SU-DHL-6 (cell line): ENCODE measurements at regions not wholly inside any gene's neighbourhood (a gene's known extent, or its start where the extent isn't known, plus 50 kb on each side); places are given as distances from the start of the nearest gene placed in this dataset.

Experiments used
- H2AFZ ChIP-seq: fragments of 200-600 bp; sonication (generic); 2 replicates; pipeline ENCODE4 v1.6.1; 2014; ENCODE audit warnings: low read depth, mild to moderate bottlenecking, moderate library complexity, mixed read lengths, antibody characterized with exemption, low read length; ENCODE audit not compliant: severe bottlenecking
- H3F3A ChIP-seq: fragments of 200-600 bp; shearing (Covaris generic); 2 replicates; pipeline ENCODE4 v1.6.0; 2016; ENCODE audit warnings: antibody characterized with exemption, mild to moderate bottlenecking; ENCODE audit not compliant: insufficient read depth
- H3K27ac ChIP-seq: fragments of 200-600 bp; sonication (generic); 2 replicates; pipeline ENCODE4 v1.5.1; 2016; ENCODE audit warnings: low read depth, mild to moderate bottlenecking, low read length, moderate library complexity, mixed read lengths
- H3K27me3 ChIP-seq: fragments of 200-600 bp; sonication (generic), shearing (Covaris generic); 2 replicates; pipeline ENCODE4 v1.6.0; 2014; ENCODE audit warnings: mild to moderate bottlenecking, low read length
- H3K36me3 ChIP-seq: fragments of 200-600 bp; sonication (generic); 2 replicates; pipeline ENCODE4 v1.6.1; 2014; ENCODE audit warnings: mild to moderate bottlenecking, low read length, mixed read lengths
- H3K4me2 ChIP-seq: fragments of 300-600, 200-600 bp; shearing (Covaris generic), sonication (generic); 2 replicates; pipeline ENCODE4 v1.6.0; 2014; ENCODE audit warnings: low read length, low read depth, mild to moderate bottlenecking; ENCODE audit not compliant: poor library complexity, severe bottlenecking
- H3K4me3 ChIP-seq: fragments of 200-600 bp; sonication (generic); 2 replicates; pipeline ENCODE4 v1.5.1; 2014; ENCODE audit warnings: antibody characterized with exemption, low read length, mild to moderate bottlenecking, mixed read lengths; ENCODE audit not compliant: insufficient read depth, poor library complexity, severe bottlenecking
- H3K79me2 ChIP-seq: fragments of 200-600 bp; sonication (generic); 2 replicates; pipeline ENCODE4 v1.6.1; 2014; ENCODE audit warnings: mild to moderate bottlenecking, low read length, moderate library complexity; ENCODE audit not compliant: insufficient read depth
- H3K9ac ChIP-seq: fragments of 200-600 bp; sonication (generic); 2 replicates; pipeline ENCODE4 v1.7.0; 2014; ENCODE audit warnings: mild to moderate bottlenecking, low read length
- H3K9me2 ChIP-seq: fragments of 200-600 bp; sonication (generic); replicated peaks from 2 replicates; pipeline ENCODE4 v1.6.1; 2014; ENCODE audit warnings: low read length; ENCODE audit not compliant: insufficient read depth
- H3K9me3 ChIP-seq: fragments of 200-600 bp; sonication (generic); 2 replicates; pipeline ENCODE4 v1.6.1; 2014; ENCODE audit warnings: low read length, mixed read lengths; ENCODE audit not compliant: insufficient read depth
- H4K20me1 ChIP-seq: fragments of 200-600 bp; sonication (generic); 2 replicates; pipeline ENCODE4 v1.6.1; 2014; ENCODE audit warnings: low read depth, mild to moderate bottlenecking, antibody characterized with exemption, low read length, moderate library complexity, mixed read lengths
- CTCF ChIP-seq: fragments of 200-600 bp; sonication (generic); IDR thresholded peaks from one replicate; pipeline ENCODE4 v1.5.1; 2017; ENCODE audit warnings: antibody characterized with exemption, mild to moderate bottlenecking, low read length, moderate library complexity; ENCODE audit not compliant: insufficient read depth, poor library complexity, severe bottlenecking
- EZH2phosphoT487 ChIP-seq: fragments of 200-600 bp; sonication (generic), shearing (Covaris generic); conservative IDR thresholded peaks from 2 replicates; pipeline ENCODE4 v1.6.1; 2018; ENCODE audit warnings: mild to moderate bottlenecking, antibody characterized with exemption, low read length, moderate library complexity, mixed read lengths

DNA sequence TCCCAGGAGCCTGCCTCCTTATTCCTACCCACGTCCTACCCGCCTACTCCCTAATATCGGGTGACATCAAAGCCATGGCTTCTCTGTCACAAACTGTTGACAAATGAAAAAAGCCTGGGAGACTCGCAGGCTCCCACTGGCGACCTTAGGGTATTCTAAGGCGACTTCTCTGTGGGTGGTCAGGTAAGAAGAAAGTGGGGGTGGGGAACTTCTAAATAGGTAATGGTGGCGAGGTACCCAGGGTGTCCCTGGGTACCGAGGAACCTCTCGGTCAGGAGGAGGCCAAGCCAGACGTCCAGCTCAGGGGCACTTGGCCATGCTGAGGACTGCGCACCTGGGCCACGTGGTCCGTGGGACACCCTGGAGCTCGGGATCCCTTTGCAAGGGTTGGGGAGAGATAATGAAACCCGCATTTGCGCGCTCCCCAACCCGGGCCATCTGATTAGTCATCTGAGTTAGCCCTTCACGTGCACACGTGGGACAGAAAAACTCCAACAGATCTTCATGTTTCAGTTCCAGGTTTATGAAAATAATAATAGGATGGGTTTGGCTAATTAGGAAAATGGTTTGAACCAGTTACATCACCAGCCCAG is 78.2 kb downstream of the NR2F2 start:
- no peak overlapping the region for H3K27ac ChIP-seq
- H3K9ac ChIP-seq, result no peak overlapping the region
- H3K36me3 ChIP-seq, result no peaks in the 10 kb centered on the region
- no peak overlapping the region for H3K4me2 ChIP-seq
- H2AFZ ChIP-seq, result no peak overlapping the region
- H3K9me2 ChIP-seq, result no peaks in the 10 kb centered on the region
- no peaks in the 10 kb centered on the region for H3F3A ChIP-seq
- no peaks in the 10 kb centered on the region for H4K20me1 ChIP-seq
- no peak overlapping the region for H3K4me3 ChIP-seq
- H3K9me3 ChIP-seq, result no peaks in the 10 kb centered on the region
- no peaks in the 10 kb centered on the region for H3K27me3 ChIP-seq
- no peaks in the 10 kb centered on the region for H3K79me2 ChIP-seq
- TF ChIP-seq CTCF, result no peak
- no peak for TF ChIP-seq EZH2phosphoT487

GRCh38 chr15:96409215-96410138 is 79.0 kb downstream of the NR2F2 start:
- Histone ChIP-seq H3K27me3 (no peaks in the 10 kb centered on the region), H4K20me1 (no peaks in the 10 kb centered on the region), H3K36me3 (no peaks in the 10 kb centered on the region), H3K9ac (no peak overlapping the region), H3K79me2 (no peaks in the 10 kb centered on the region), H2AFZ (no peak overlapping the region), H3K9me3 (no peaks in the 10 kb centered on the region), H3K9me2 (no peaks in the 10 kb centered on the region), H3F3A (no peaks in the 10 kb centered on the region), H3K4me2 (no peak overlapping the region), H3K4me3 (no peak overlapping the region), H3K27ac (no peak overlapping the region)
- TF ChIP-seq CTCF (no peak), EZH2phosphoT487 (no peak)

- Histone ChIP-seq H3K27ac (no peak overlapping the region), H3F3A (no peaks in the 10 kb centered on the region), H3K27me3 (no peaks in the 10 kb centered on the region), H3K4me3 (no peak overlapping the region), H4K20me1 (no peaks in the 10 kb centered on the region), H3K36me3 (no peaks in the 10 kb centered on the region), H3K9me2 (no peaks in the 10 kb centered on the region), H3K9ac (no peak overlapping the region), H3K79me2 (no peaks in the 10 kb centered on the region), H3K4me2 (no peak overlapping the region), H3K9me3 (no peaks in the 10 kb centered on the region), H2AFZ (no peak overlapping the region)
- no peak for TF ChIP-seq CTCF
- no peak for TF ChIP-seq EZH2phosphoT487
Observed at GRCh38 chr15:96410175-96411055, 79.9 kb downstream of the NR2F2 start.
